ENCODE measurements at regions not wholly inside any gene's neighbourhood (a gene's known extent, or its start where the extent isn't known, plus 50 kb on each side); places are given as distances from the start of the nearest gene placed in this dataset.
"Not testable (repeated sequence)": the region's sequence is repeated elsewhere in the genome, so short reads cannot be mapped to it uniquely, and the experiment has no call there.

DNA sequence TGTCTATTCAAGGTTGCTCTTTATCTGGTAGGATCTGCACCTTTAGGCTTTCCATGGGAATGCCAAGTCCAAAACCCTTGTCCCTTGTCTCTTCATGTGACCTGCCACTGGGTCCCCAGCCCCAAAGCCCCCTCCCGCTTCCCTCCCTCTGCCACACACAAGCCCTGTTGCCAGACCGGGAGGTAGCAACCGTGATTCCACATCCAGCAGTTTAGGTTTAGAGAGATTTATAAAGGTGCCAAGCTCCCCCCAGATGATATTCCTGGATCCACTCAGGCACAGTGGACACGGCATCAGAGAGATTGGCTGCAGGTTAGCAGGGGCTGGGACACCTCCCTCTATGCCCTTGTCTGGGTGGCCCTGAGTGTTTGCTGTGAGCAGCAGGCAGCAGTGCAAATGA, 504.7 kb downstream of the CCDC171 start:
- DNase-seq (ENCODE audit: low spot score): no peak

DNA sequence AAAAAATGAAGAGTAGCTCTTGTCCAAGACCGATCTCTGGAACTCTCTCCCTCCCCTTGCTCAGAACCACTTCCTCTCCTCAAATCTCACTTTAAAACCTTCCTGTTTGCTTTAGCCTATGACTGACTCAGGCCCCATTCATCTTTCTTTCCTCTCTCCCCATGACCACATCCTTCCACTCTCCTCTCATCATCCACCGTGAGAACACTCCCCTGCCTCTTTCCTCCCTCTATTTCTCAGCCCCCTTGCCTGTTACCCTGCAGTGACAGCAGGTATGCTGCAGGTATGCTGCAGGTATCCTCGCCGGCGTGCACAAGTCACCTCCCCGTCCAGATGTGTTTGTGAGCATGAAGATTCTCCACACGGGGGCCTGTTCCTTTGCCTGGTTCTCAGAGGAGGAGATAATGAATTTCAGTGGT, 505.3 kb downstream of the CCDC171 start:
- no peak for DNase-seq (ENCODE audit: low spot score)

DNA sequence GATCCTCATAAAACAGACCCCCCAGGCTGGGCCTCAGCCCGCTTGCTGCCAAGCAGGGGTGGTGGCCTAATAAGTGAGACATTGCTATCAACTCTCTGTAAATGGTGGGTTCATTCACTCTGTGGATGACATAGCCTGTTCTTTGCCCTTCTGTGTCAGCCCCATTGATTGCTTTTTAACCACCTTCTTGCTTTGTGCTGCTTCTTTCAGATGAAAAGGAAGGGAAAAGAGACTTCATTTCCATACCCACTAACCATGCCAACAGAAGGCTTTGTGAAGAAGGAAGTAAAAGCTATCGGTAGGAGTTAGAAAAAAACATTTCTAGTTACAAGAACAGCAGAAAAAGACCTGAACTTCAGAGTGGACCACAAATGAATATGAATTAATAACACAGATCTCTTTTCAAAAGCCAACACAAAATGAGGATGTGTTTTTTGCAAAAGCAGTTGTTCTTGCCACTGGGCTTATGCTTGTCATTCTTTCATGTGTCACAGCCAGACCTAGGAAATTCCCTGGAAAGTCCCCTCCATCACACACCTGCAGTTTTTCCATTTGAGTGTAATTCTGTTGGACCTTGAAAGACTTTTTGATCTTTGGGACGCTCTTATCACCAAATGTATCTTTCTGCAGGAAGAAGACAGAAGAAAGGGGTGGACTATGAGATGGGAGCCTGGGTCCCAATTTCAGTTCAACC, 507.7 kb downstream of the CCDC171 start:
- DNase-seq (ENCODE audit: low spot score): no peak

- no peak for DNase-seq (ENCODE audit: low spot score)
These were observed 509.8 kb downstream of the CCDC171 start for GRCh38 chr9:16062542-16063240.

DNA sequence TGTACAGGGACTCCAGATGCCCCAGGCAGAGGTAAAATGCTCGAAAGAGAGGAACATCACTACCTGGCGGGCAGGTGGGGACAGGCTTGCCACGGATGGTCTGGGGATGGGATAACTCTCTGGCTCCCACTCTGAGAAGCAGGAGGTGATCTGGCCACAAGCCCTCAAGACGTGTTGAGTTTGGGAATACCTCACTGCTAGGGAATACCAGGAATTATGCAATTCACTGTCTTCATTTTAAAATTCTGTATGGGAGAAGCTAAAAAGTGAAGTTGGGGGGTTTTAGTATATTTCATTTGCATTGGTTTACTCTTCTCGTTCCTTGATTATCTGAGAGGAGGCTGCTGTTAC, 510.4 kb downstream of the CCDC171 start:
- no peak for DNase-seq (ENCODE audit: low spot score)

- DNase-seq (ENCODE audit: low spot score): no peak
These were observed 511.9 kb downstream of the CCDC171 start for GRCh38 chr9:16064771-16065170.

DNA sequence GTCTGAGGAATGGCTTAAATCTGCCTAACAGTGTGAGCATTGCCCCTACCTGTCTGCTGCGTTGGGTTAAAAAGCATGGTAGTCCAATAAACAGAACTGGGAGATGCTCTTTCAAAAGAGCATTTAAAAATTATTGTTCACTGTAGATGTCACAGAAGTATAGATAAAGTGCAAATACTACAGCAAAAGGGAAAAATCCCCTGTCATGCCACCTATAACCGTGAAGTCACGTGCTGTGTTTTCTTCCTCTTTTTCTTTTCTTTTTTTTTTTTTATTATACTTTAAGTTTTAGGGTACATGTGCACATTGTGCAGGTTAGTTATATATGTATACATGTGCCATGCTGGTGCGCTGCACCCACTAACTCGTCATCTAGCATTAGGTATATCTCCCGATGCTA, 513.4 kb downstream of the CCDC171 start:
- not testable (repeated sequence) for DNase-seq (ENCODE audit: low spot score)

DNA sequence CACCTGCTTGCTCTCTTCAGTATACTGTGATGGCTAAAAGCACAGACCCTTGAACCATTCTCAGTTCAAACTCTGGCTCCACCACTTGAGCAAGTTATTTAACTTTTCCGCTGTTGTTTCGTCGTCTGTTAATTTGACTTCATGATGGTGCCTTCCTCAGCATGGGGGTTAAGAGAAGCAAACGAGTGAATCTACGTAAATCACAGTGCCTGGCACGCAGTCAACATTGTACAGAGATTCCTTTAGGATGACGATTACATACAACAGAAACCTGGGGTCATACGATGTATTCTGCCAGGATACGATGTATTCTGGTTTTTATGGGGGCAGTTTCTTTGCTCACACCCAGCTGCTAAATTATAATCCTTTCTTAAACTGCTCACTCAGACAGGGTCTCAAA, 515.6 kb downstream of the CCDC171 start:
- no peak for DNase-seq (ENCODE audit: low spot score)

DNA sequence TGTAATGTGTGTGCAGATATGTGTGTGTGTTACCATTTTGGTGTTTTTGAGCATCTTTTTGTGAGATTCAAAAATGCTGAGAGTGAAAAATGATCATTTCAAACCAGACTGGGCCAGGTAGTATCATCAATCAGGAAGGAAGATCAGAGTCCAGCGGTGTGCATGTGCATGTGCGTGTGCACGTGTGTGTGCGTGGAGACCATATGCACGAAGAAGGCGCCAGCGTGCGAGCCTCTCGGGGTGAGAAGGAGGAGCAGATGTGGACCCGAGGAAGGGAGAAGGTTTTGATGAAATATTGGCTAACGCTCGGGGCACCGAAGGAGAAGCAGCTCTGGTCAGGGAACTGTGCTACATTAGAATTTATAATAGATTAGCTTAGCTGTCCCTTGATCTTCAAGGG, 516.4 kb downstream of the CCDC171 start:
- no peak for DNase-seq (ENCODE audit: low spot score)

DNA sequence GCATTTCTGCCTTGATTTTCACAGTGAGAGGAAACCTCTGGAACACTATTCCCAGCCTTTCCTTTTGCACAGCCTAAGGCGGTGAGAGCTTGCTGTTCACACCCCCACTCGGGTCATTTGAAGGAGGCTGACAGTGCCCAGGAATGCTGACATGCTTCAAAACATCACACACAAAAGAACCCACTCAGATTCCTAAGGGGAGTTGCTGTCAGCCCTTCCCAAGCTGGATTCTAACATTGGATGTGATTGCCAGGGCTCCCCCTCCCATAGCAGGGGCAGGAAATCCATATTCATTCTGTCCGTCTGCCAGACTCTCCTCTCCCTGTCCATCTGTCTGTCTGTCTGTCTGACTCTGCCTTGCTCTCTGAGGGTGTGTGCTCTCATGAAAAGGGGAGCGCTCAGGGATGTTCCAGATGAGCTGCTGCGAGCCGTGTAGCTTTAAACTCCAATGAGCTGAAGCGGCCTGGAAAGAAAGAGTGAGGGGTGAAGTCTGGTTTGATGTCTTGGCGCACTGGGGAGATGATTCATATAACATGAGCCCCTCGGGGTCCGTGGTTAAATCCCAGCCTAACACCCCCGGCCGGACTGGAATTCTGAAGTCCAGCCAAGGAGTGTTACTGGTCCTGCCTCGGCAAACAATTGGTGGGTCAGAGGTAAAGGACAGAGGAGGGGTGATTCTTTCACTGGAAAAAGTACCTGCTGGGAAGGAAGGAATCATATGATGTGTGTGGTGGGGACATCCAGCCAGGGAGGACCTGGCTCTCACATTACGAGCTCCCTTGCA, 517.0 kb downstream of the CCDC171 start:
- no peak for DNase-seq (ENCODE audit: low spot score)

- no peak for DNase-seq (ENCODE audit: low spot score)
These were observed 517.8 kb downstream of the CCDC171 start for GRCh38 chr9:16070455-16071145.

DNA sequence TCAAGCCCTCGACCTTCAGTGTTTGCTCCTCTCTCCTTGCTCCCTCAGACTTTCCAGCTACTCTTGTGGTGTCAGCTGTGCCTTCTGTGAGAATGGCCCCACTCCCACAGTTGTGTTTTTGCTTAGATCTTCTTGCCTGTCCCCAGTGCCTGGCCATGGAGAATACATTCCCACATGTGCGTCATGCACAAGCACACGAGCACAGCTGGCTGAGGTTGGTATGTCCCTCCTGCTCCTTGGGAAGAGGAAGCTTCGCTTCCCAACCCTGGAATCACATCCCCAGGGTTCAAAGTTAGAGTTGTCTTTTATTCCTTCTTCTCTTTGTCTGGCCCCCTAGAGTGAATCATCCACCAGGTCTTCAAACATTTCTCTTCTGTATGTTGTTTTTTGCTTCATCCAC, 518.6 kb downstream of the CCDC171 start:
- DNase-seq (ENCODE audit: low spot score): no peak

GRCh38 chr9:16074963-16075362, 522.1 kb downstream of the CCDC171 start:
- DNase-seq (ENCODE audit: low spot score): peak; percentile 26

GRCh38 chr9:16075696-16076095, 522.9 kb downstream of the CCDC171 start:
- DNase-seq (ENCODE audit: low spot score): no peak

DNA sequence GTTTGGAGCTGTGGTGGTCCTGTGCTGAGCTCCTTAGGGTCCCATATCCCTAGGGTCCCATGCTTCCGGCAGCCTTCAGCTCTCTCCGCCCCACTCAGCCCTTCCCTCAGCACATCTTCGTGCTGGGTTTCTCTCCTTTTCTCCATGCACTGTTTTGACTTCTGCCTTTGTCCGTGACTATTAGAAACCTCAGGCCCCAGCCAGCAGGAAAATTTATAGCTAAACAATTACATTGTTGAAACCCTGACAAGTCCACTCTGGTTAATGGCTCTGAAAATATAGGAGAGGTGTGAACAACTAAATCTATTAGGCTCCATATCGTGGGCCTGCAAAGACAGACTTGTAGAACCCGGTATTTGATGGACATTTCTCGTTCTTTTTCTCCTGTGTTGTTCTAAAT, 523.7 kb downstream of the CCDC171 start:
- DNase-seq (ENCODE audit: low spot score): no peak

DNA sequence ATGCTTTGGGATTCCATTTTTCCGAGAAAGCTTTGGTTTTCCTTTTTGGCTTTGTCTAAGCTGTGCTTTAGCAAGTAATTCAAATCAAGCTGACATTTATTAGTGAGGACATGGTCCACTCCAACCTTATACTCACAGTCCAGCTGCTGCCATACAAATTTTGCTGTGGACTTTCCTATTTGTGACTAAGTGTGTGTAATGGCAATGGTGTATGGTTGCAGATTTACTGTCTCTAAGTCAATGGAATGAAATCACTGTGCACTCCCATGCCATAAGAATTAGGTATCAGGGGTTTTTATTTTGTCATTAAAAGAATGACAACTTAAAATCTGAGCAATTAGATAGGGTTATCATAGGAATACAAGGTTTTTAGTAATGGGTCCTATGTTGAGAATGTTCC, 530.0 kb downstream of the CCDC171 start:
- no peak for DNase-seq (ENCODE audit: low spot score)

GRCh38 chr9:16085167-16085726, 532.4 kb downstream of the CCDC171 start:
- no peak for DNase-seq (ENCODE audit: low spot score)

- no peak for DNase-seq (ENCODE audit: low spot score)
These were observed 538.2 kb downstream of the CCDC171 start for GRCh38 chr9:16090907-16091629.

DNA sequence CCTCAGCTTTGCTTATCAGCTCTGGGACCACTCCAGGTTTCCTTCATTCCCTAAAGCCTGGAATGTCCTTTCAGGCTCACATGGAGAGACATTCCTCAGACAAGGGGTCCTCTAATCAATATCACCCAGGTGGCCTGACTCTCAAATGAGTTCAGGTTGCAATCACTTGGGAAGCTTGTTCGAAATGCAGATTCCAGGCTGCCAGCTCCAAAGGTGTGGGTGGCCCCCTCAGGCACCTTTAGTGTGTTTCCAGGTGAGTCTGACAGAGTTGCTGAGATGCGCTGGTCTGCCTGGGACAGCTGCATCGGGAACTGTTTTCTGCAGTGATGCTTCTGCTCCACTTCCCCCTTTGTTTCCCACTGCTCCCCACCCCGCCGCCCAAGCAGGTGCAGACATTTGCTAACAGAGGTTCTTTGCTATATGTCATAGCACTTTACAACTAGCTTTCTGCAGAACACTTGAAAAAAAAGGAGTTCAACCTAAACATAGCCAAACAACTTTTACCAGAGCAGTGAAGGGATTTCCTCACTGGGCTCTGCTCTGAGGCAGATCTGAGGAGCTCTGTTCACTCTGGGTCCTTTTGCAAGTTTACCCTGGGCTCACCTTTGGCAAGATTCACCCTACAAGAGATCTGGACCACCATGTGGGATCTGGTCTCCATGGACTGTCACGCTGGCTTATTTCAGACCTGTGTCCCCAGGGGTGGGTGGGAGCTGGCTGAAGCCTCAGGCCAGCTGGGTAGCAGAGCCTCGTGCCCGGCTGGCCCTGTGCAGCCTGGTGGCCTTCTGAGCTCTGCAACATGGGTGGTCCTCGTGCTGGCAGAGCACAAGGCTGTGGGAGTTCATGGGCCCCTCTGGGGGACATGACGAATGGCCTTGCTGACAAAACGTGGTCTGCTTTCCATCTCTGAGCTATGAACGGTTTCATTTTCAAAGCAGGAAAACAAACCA, 539.6 kb downstream of the CCDC171 start:
- DNase-seq (ENCODE audit: low spot score): no peak

GRCh38 chr9:16098306-16098705, 545.5 kb downstream of the CCDC171 start:
- DNase-seq (ENCODE audit: low spot score): no peak
